ENCODE measurements at regions not wholly inside any gene's neighbourhood (a gene's known extent, or its start where the extent isn't known, plus 50 kb on each side); places are given as distances from the start of the nearest gene placed in this dataset.
"Not testable (repeated sequence)": the region's sequence is repeated elsewhere in the genome, so short reads cannot be mapped to it uniquely, and the experiment has no call there.

- Mint-ChIP-seq H3K27ac (ENCODE audit: unreplicated experiment) (no peak overlapping the region), H3K4me3 (ENCODE audit: unreplicated experiment) (no peak overlapping the region), H3K9me3 (ENCODE audit: unreplicated experiment) (peaks cover 3% of the 10 kb centered on the region), H3K36me3 (ENCODE audit: unreplicated experiment) (no peaks in the 10 kb centered on the region), H3K27me3 (ENCODE audit: unreplicated experiment) (no peaks in the 10 kb centered on the region), H3K4me1 (ENCODE audit: unreplicated experiment) (peaks cover 8% of the 10 kb centered on the region)
- no peak for TF ChIP-seq CTCF (IDR thresholded peaks at IDR 0.05)
- DNase-seq (ENCODE audit: extremely low spot score, unreplicated experiment) = no peak
Measured at GRCh38 chr12:28782812-28783211, 366.3 kb upstream of the FAR2 start.

DNA sequence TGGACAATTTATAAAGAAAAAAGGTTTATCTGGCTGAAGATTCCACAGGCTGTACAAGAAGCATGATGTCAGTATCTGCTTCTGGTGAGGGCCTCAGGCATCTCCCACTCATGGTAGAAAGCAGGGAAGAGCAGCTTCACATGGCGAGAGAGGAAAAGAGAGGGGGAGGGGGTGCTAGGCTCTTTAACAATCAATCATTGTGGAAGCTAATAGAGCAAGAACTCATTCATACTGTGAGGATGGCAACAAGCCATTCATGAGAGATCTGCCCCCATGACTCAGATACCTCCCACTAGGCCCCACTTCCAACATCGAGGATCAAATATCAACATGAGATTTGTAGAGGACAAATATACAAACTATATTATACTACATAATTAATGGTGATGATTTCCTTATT, 361.9 kb upstream of the FAR2 start:
- Mint-ChIP-seq H3K9me3 (ENCODE audit: unreplicated experiment) (peaks cover 3% of the 10 kb centered on the region), H3K27ac (ENCODE audit: unreplicated experiment) (no peak overlapping the region), H3K36me3 (ENCODE audit: unreplicated experiment) (no peaks in the 10 kb centered on the region), H3K27me3 (ENCODE audit: unreplicated experiment) (no peaks in the 10 kb centered on the region), H3K4me1 (ENCODE audit: unreplicated experiment) (peaks cover 4% of the 10 kb centered on the region), H3K4me3 (ENCODE audit: unreplicated experiment) (no peak overlapping the region)
- TF ChIP-seq CTCF (IDR thresholded peaks at IDR 0.05) = no peak
- no peak for DNase-seq (ENCODE audit: extremely low spot score, unreplicated experiment)

DNA sequence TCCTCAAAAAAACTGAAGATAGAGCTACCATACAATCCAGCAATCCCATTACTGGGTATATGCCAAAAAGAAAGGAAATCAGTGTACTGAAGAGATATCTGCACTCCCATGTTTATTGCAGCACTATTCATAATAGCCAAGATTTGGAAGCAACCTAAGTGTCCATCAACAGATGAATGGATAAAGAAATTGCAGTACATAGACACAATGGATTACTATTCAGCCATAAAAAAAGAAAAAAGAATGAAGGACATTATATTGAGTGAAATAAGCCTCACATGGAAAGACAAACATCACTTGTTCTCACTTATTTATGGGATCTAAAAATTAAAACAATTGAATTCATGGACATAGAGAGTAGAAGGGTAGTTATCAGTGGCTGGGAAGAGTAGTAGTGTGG, 360.8 kb upstream of the FAR2 start:
- H3K4me3 Mint-ChIP-seq (ENCODE audit: unreplicated experiment); H3K27ac Mint-ChIP-seq (ENCODE audit: unreplicated experiment); H3K27me3 Mint-ChIP-seq (ENCODE audit: unreplicated experiment); H3K36me3 Mint-ChIP-seq (ENCODE audit: unreplicated experiment); DNase-seq (ENCODE audit: extremely low spot score, unreplicated experiment); H3K9me3 Mint-ChIP-seq (ENCODE audit: unreplicated experiment); H3K4me1 Mint-ChIP-seq (ENCODE audit: unreplicated experiment): not testable (repeated sequence)

- Mint-ChIP-seq H3K4me1 (ENCODE audit: unreplicated experiment) (peaks cover 6% of the 10 kb centered on the region), H3K9me3 (ENCODE audit: unreplicated experiment) (peaks cover 6% of the 10 kb centered on the region), H3K27me3 (ENCODE audit: unreplicated experiment) (no peaks in the 10 kb centered on the region), H3K4me3 (ENCODE audit: unreplicated experiment) (no peak overlapping the region), H3K27ac (ENCODE audit: unreplicated experiment) (no peak overlapping the region), H3K36me3 (ENCODE audit: unreplicated experiment) (no peaks in the 10 kb centered on the region)
- no peak for TF ChIP-seq CTCF (IDR thresholded peaks at IDR 0.05)
- DNase-seq (ENCODE audit: extremely low spot score, unreplicated experiment) = no peak
Measured at GRCh38 chr12:28793581-28794151, 355.4 kb upstream of the FAR2 start.

- DNase-seq (ENCODE audit: extremely low spot score, unreplicated experiment) = no peak
- no peak overlapping the region for H3K4me3 Mint-ChIP-seq (ENCODE audit: unreplicated experiment)
- no peak for TF ChIP-seq CTCF (IDR thresholded peaks at IDR 0.05)
- H3K27ac Mint-ChIP-seq (ENCODE audit: unreplicated experiment) = no peak overlapping the region
- no peaks in the 10 kb centered on the region for H3K36me3 Mint-ChIP-seq (ENCODE audit: unreplicated experiment)
- peaks cover 6% of the 10 kb centered on the region for H3K4me1 Mint-ChIP-seq (ENCODE audit: unreplicated experiment)
- H3K27me3 Mint-ChIP-seq (ENCODE audit: unreplicated experiment) = no peaks in the 10 kb centered on the region
- peaks cover 6% of the 10 kb centered on the region for H3K9me3 Mint-ChIP-seq (ENCODE audit: unreplicated experiment)
Measured at GRCh38 chr12:28794211-28794610, 354.9 kb upstream of the FAR2 start.

DNA sequence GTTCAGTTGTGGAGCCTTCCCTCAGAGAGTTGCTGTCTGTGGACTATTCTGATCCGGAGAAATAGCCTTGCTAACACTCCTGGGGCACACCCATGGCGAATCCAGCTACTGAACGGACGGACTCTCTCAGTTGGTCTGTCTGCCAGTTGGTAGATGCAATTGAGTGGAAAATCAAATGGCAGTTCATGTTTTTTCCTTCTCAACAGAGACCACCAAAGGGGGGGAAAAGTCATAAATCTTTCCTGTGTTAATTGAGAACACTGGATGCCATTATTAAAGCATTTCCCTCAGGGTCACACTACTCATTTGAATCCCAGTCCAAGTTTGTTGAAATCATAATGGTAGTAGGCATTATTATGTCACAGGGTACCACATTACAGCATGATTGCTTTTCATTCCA, 354.3 kb upstream of the FAR2 start:
- no peak for TF ChIP-seq CTCF (IDR thresholded peaks at IDR 0.05)
- Mint-ChIP-seq H3K4me1 (ENCODE audit: unreplicated experiment) (peaks cover 6% of the 10 kb centered on the region), H3K36me3 (ENCODE audit: unreplicated experiment) (no peaks in the 10 kb centered on the region), H3K9me3 (ENCODE audit: unreplicated experiment) (peaks cover 6% of the 10 kb centered on the region), H3K27me3 (ENCODE audit: unreplicated experiment) (no peaks in the 10 kb centered on the region), H3K4me3 (ENCODE audit: unreplicated experiment) (no peak overlapping the region), H3K27ac (ENCODE audit: unreplicated experiment) (no peak overlapping the region)
- DNase-seq (ENCODE audit: extremely low spot score, unreplicated experiment) = no peak

All from osteocyte (in vitro differentiated cells).